ENCODE measurements at regions not wholly inside any gene's neighbourhood (a gene's known extent, or its start where the extent isn't known, plus 50 kb on each side); places are given as distances from the start of the nearest gene placed in this dataset.

- no peak overlapping the region for H2BK15ac ChIP-seq (ENCODE audit: low read length)
- WGBS, 2 donors (ENCODE audit: extremely low coverage in 2 of 2, insufficient read length in 2 of 2, insufficient replicate concordance in 1 of 2): no CpG with 5 or more reads among the region's 2 CpGs
Observed at GRCh38 chr13:80214050-80214449, 126.9 kb downstream of the SPRY2 start.

GRCh38 chr13:80213201-80213600 is 127.7 kb downstream of the SPRY2 start:
- no peak overlapping the region for H2BK120ac ChIP-seq (ENCODE audit: low read depth, low read length)
- H4K8ac ChIP-seq (ENCODE audit: low read depth, low read length): peak overlapping the region; percentile 43
- H2AK5ac ChIP-seq (ENCODE audit: low read depth, low read length): no peak overlapping the region
- no peak overlapping the region for H3K14ac ChIP-seq (ENCODE audit: low read length)
- no CpG with 5 or more reads among the region's 2 CpGs for WGBS, 2 donors (ENCODE audit: extremely low coverage in 2 of 2, insufficient read length in 2 of 2, insufficient replicate concordance in 1 of 2)
- H2AFZ ChIP-seq (ENCODE audit: low read length): no peak overlapping the region
- H3K4ac ChIP-seq (ENCODE audit: low read length): no peak overlapping the region
- H3K18ac ChIP-seq (ENCODE audit: low read length): peak overlapping the region; percentile 64
- no peaks in the 10 kb centered on the region for H3K79me1 ChIP-seq (ENCODE audit: low read depth, low read length)
- no peaks in the 10 kb centered on the region for H3K27me3 ChIP-seq (ENCODE audit: control insufficient read depth in 3 of 3, insufficient read depth in 3 of 3, low read depth in 1 of 3, low read length in 3 of 3)
- no peak for DNase-seq (ENCODE audit: low spot score)
- H3K27ac ChIP-seq (replicated peaks; ENCODE audit: low read length): no peak overlapping the region
- H3K4me2 ChIP-seq (ENCODE audit: insufficient read depth, low read length, poor library complexity, severe bottlenecking): no peak overlapping the region
- H2BK12ac ChIP-seq (ENCODE audit: low read length): no peak overlapping the region
- no peak overlapping the region for H2BK15ac ChIP-seq (ENCODE audit: low read length)
- H3K4me1 ChIP-seq (ENCODE audit: control insufficient read depth in 2 of 2, insufficient read depth in 1 of 2, low read depth in 1 of 2, low read length in 2 of 2): peaks cover 2 to 3% of the 10 kb centered on the region in 2 donors
- no peak overlapping the region for H3K4me3 ChIP-seq (ENCODE audit: low read length in 2 of 2)
- H3K9ac ChIP-seq (ENCODE audit: low read depth, low read length, poor library complexity): no peak overlapping the region
- no peaks in the 10 kb centered on the region for H3K36me3 ChIP-seq (replicated peaks in 1 of 2; ENCODE audit: control insufficient read depth in 2 of 2, insufficient read depth in 2 of 2, low read length in 2 of 2)
- H2BK5ac ChIP-seq (ENCODE audit: low read length): no peak overlapping the region
- H3K9me3 ChIP-seq (replicated peaks in 1 of 2; ENCODE audit: control insufficient read depth in 2 of 2, insufficient read depth in 1 of 2, low read depth in 1 of 2, low read length in 2 of 2): peaks cover 0 to 3% of the 10 kb centered on the region in 2 donors
- H3K23ac ChIP-seq (ENCODE audit: low read depth, low read length, poor library complexity): no peak overlapping the region
- no peak overlapping the region for H4K91ac ChIP-seq (ENCODE audit: low read depth, low read length, poor library complexity)

More at GRCh38 chr13:80214050-80214449, 126.9 kb downstream of the SPRY2 start:
- H3K18ac ChIP-seq (ENCODE audit: low read length): no peak overlapping the region
- H2AK5ac ChIP-seq (ENCODE audit: low read depth, low read length): no peak overlapping the region
- no peak for DNase-seq (ENCODE audit: low spot score)
- no peak overlapping the region for H3K9ac ChIP-seq (ENCODE audit: low read depth, low read length, poor library complexity)
- no peak overlapping the region for H2BK12ac ChIP-seq (ENCODE audit: low read length)
- H3K4me3 ChIP-seq (ENCODE audit: low read length in 2 of 2): no peak overlapping the region
- H3K4ac ChIP-seq (ENCODE audit: low read length): no peak overlapping the region
- H3K23ac ChIP-seq (ENCODE audit: low read depth, low read length, poor library complexity): no peak overlapping the region
- no peak overlapping the region for H3K14ac ChIP-seq (ENCODE audit: low read length)
- H3K27me3 ChIP-seq (ENCODE audit: control insufficient read depth in 3 of 3, insufficient read depth in 3 of 3, low read depth in 1 of 3, low read length in 3 of 3): no peaks in the 10 kb centered on the region
- no peaks in the 10 kb centered on the region for H3K79me1 ChIP-seq (ENCODE audit: low read depth, low read length)
- H3K36me3 ChIP-seq (replicated peaks in 1 of 2; ENCODE audit: control insufficient read depth in 2 of 2, insufficient read depth in 2 of 2, low read length in 2 of 2): no peaks in the 10 kb centered on the region
- H2BK120ac ChIP-seq (ENCODE audit: low read depth, low read length): no peak overlapping the region
- H4K8ac ChIP-seq (ENCODE audit: low read depth, low read length): no peak overlapping the region
- peaks cover 0 to 3% of the 10 kb centered on the region in 2 donors for H3K9me3 ChIP-seq (replicated peaks in 1 of 2; ENCODE audit: control insufficient read depth in 2 of 2, insufficient read depth in 1 of 2, low read depth in 1 of 2, low read length in 2 of 2)
- H3K4me2 ChIP-seq (ENCODE audit: insufficient read depth, low read length, poor library complexity, severe bottlenecking): no peak overlapping the region
- H4K91ac ChIP-seq (ENCODE audit: low read depth, low read length, poor library complexity): no peak overlapping the region
- H3K4me1 ChIP-seq (ENCODE audit: control insufficient read depth in 2 of 2, insufficient read depth in 1 of 2, low read depth in 1 of 2, low read length in 2 of 2): peaks cover 4 to 5% of the 10 kb centered on the region in 2 donors
- H2BK5ac ChIP-seq (ENCODE audit: low read length): no peak overlapping the region
- H3K27ac ChIP-seq (replicated peaks; ENCODE audit: low read length): no peak overlapping the region
- H2AFZ ChIP-seq (ENCODE audit: low read length): no peak overlapping the region

GRCh38 chr13:80211566-80211965 is 129.4 kb downstream of the SPRY2 start:
- DNase-seq (ENCODE audit: low spot score): no peak
- no peak overlapping the region for H2BK12ac ChIP-seq (ENCODE audit: low read length)
- peaks cover 0 to 2% of the 10 kb centered on the region in 2 donors for H3K4me1 ChIP-seq (ENCODE audit: control insufficient read depth in 2 of 2, insufficient read depth in 1 of 2, low read depth in 1 of 2, low read length in 2 of 2)
- H3K9me3 ChIP-seq (replicated peaks in 1 of 2; ENCODE audit: control insufficient read depth in 2 of 2, insufficient read depth in 1 of 2, low read depth in 1 of 2, low read length in 2 of 2): peaks cover 0 to 3% of the 10 kb centered on the region in 2 donors
- no peak overlapping the region for H3K18ac ChIP-seq (ENCODE audit: low read length)
- no peak overlapping the region for H4K91ac ChIP-seq (ENCODE audit: low read depth, low read length, poor library complexity)
- no peaks in the 10 kb centered on the region for H3K36me3 ChIP-seq (replicated peaks in 1 of 2; ENCODE audit: control insufficient read depth in 2 of 2, insufficient read depth in 2 of 2, low read length in 2 of 2)
- H2BK120ac ChIP-seq (ENCODE audit: low read depth, low read length): no peak overlapping the region
- no peak overlapping the region for H2BK5ac ChIP-seq (ENCODE audit: low read length)
- H3K14ac ChIP-seq (ENCODE audit: low read length): no peak overlapping the region
- H3K4ac ChIP-seq (ENCODE audit: low read length): no peak overlapping the region
- no peak overlapping the region for H3K4me3 ChIP-seq (ENCODE audit: low read length in 2 of 2)
- H2BK15ac ChIP-seq (ENCODE audit: low read length): no peak overlapping the region
- H3K9ac ChIP-seq (ENCODE audit: low read depth, low read length, poor library complexity): no peak overlapping the region
- no peak overlapping the region for H2AFZ ChIP-seq (ENCODE audit: low read length)
- WGBS, 2 donors (ENCODE audit: extremely low coverage in 2 of 2, insufficient read length in 2 of 2, insufficient replicate concordance in 1 of 2): no CpG with 5 or more reads among the region's 2 CpGs
- no peak overlapping the region for H4K8ac ChIP-seq (ENCODE audit: low read depth, low read length)
- no peak overlapping the region for H3K4me2 ChIP-seq (ENCODE audit: insufficient read depth, low read length, poor library complexity, severe bottlenecking)
- no peaks in the 10 kb centered on the region for H3K27me3 ChIP-seq (ENCODE audit: control insufficient read depth in 3 of 3, insufficient read depth in 3 of 3, low read depth in 1 of 3, low read length in 3 of 3)
- no peaks in the 10 kb centered on the region for H3K79me1 ChIP-seq (ENCODE audit: low read depth, low read length)
- H3K23ac ChIP-seq (ENCODE audit: low read depth, low read length, poor library complexity): no peak overlapping the region
- H3K27ac ChIP-seq (replicated peaks; ENCODE audit: low read length): no peak overlapping the region
- no peak overlapping the region for H2AK5ac ChIP-seq (ENCODE audit: low read depth, low read length)

- H3K23ac ChIP-seq (ENCODE audit: low read depth, low read length, poor library complexity): no peak overlapping the region
- no peak overlapping the region for H3K4me2 ChIP-seq (ENCODE audit: insufficient read depth, low read length, poor library complexity, severe bottlenecking)
- no peak overlapping the region for H2BK5ac ChIP-seq (ENCODE audit: low read length)
- H2BK15ac ChIP-seq (ENCODE audit: low read length): no peak overlapping the region
- no peak overlapping the region for H4K8ac ChIP-seq (ENCODE audit: low read depth, low read length)
- no peak overlapping the region for H3K4me3 ChIP-seq (ENCODE audit: low read length in 2 of 2)
- H3K14ac ChIP-seq (ENCODE audit: low read length): no peak overlapping the region
- no peak overlapping the region for H4K91ac ChIP-seq (ENCODE audit: low read depth, low read length, poor library complexity)
- H3K4ac ChIP-seq (ENCODE audit: low read length): no peak overlapping the region
- H3K18ac ChIP-seq (ENCODE audit: low read length): no peak overlapping the region
- no peak overlapping the region for H2AFZ ChIP-seq (ENCODE audit: low read length)
- H3K27ac ChIP-seq (replicated peaks; ENCODE audit: low read length): no peak overlapping the region
- WGBS, 2 donors (ENCODE audit: extremely low coverage in 2 of 2, insufficient read length in 2 of 2, insufficient replicate concordance in 1 of 2): no CpG with 5 or more reads among the region's 2 CpGs
- H2BK12ac ChIP-seq (ENCODE audit: low read length): no peak overlapping the region
- H2BK120ac ChIP-seq (ENCODE audit: low read depth, low read length): no peak overlapping the region
- no peaks in the 10 kb centered on the region for H3K79me1 ChIP-seq (ENCODE audit: low read depth, low read length)
- no peaks in the 10 kb centered on the region for H3K27me3 ChIP-seq (ENCODE audit: control insufficient read depth in 3 of 3, insufficient read depth in 3 of 3, low read depth in 1 of 3, low read length in 3 of 3)
- no peaks in the 10 kb centered on the region for H3K9me3 ChIP-seq (replicated peaks in 1 of 2; ENCODE audit: control insufficient read depth in 2 of 2, insufficient read depth in 1 of 2, low read depth in 1 of 2, low read length in 2 of 2)
- H3K4me1 ChIP-seq (ENCODE audit: control insufficient read depth in 2 of 2, insufficient read depth in 1 of 2, low read depth in 1 of 2, low read length in 2 of 2): no peaks in the 10 kb centered on the region
- H3K36me3 ChIP-seq (replicated peaks in 1 of 2; ENCODE audit: control insufficient read depth in 2 of 2, insufficient read depth in 2 of 2, low read length in 2 of 2): no peaks in the 10 kb centered on the region
- DNase-seq (ENCODE audit: low spot score): no peak
- no peak overlapping the region for H3K9ac ChIP-seq (ENCODE audit: low read depth, low read length, poor library complexity)
- no peak overlapping the region for H2AK5ac ChIP-seq (ENCODE audit: low read depth, low read length)
Observed at GRCh38 chr13:80204642-80205041, 136.3 kb downstream of the SPRY2 start.

Measured in neuronal stem cell (in vitro differentiated cells).